ENCODE measurements at regions not wholly inside any gene's neighbourhood (a gene's known extent, or its start where the extent isn't known, plus 50 kb on each side); places are given as distances from the start of the nearest gene placed in this dataset.

DNA sequence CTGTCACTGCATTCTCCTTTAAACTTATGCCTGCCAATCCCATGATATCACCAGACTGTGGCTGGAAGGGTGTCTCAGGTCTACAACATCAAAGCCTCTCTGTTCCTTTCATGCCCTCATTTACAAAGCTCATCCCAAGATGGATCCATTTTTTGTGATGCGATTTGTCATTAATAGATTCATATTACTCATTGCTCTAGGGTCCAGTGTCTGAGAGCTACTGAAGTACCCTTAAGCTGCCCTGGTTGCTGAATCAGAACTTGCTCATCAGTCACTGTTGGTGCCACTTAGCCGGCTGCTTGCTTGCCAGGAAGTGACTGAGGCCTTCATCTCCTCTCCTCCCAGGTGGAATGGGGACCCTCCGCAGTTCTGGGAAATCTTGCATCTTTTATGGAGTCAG is 395.5 kb upstream of the BOD1L1 start:
- TF ChIP-seq, protein P1, sequence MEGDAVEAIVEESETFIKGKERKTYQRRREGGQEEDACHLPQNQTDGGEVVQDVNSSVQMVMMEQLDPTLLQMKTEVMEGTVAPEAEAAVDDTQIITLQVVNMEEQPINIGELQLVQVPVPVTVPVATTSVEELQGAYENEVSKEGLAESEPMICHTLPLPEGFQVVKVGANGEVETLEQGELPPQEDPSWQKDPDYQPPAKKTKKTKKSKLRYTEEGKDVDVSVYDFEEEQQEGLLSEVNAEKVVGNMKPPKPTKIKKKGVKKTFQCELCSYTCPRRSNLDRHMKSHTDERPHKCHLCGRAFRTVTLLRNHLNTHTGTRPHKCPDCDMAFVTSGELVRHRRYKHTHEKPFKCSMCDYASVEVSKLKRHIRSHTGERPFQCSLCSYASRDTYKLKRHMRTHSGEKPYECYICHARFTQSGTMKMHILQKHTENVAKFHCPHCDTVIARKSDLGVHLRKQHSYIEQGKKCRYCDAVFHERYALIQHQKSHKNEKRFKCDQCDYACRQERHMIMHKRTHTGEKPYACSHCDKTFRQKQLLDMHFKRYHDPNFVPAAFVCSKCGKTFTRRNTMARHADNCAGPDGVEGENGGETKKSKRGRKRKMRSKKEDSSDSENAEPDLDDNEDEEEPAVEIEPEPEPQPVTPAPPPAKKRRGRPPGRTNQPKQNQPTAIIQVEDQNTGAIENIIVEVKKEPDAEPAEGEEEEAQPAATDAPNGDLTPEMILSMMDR (IDR thresholded peaks at IDR 0.05; ENCODE audit: low read depth, low read length, missing control alignments), result no peak
- H3K4me3 ChIP-seq (ENCODE audit: low read depth, low read length), result no peak overlapping the region
- DNase-seq (ENCODE audit: low read depth), result no peak

DNA sequence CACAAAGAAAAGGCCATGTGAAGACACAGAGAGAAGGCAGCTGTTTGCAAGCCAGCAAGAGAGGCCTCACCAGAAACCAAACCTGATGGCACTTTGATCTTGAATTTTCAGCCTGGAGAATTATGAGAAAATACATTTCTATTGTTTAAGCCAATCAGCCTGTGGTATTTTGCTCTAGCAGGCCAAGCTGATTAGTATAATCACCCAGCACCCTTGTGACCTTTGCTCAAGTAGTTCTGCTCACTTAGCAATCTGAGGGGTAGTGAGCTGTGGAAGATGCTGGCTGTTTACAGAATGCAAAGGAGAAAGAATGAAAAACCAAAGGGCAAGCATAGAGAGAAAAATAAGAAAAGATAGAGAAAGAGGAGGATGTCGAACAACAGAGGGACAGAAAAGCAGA is 396.4 kb upstream of the BOD1L1 start:
- TF ChIP-seq, protein P1 (IDR thresholded peaks at IDR 0.05; ENCODE audit: low read depth, low read length, missing control alignments), result no peak
- DNase-seq (ENCODE audit: low read depth), result no peak
- H3K4me3 ChIP-seq (ENCODE audit: low read depth, low read length), result no peak overlapping the region

DNA sequence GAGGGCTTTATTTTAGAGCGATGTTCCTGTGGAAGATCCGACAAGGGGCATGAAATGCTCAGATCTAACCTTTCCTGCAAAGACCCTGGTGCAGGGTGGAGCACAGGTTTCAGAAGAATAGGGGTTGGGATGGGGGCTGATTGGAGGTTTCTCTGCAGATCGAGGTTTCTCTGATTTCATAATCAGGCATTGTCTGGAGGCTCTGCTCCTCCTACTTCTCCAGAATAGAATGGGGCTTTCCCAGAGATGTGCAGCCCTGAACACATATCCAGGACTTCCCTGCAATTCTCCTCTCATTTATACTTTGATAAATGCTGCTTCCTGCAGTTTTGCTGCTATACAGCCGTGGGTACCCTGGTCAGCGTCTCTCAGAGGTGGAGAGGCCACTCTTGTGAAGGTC is 397.6 kb upstream of the BOD1L1 start:
- DNase-seq (ENCODE audit: low read depth), result no peak
- H3K4me3 ChIP-seq (ENCODE audit: low read depth, low read length), result no peak overlapping the region
- TF ChIP-seq, protein P1 (IDR thresholded peaks at IDR 0.05; ENCODE audit: low read depth, low read length, missing control alignments), result no peak

DNA sequence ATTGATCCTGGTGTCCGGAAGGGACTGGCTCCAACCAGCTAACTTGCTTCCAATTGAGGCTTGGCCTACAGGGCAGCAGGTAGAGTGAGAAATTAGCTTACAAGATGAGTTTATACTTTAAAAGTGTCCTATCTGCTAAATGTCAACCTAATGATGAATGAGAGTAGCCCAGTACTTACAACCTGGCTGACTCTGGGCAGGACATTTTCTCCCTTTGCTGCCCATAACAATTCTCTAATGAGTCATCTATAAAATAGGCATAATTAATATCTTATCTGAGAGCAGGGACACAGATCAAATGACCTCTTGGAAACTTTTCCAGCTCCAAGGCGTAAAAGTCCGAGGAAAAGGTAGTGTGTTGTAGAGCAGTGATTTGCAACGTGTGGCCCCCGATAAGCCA is 398.4 kb upstream of the BOD1L1 start:
- no peak overlapping the region for H3K4me3 ChIP-seq (ENCODE audit: low read depth, low read length)
- DNase-seq (ENCODE audit: low read depth), result no peak
- TF ChIP-seq, protein P1 (IDR thresholded peaks at IDR 0.05; ENCODE audit: low read depth, low read length, missing control alignments), result no peak

DNA sequence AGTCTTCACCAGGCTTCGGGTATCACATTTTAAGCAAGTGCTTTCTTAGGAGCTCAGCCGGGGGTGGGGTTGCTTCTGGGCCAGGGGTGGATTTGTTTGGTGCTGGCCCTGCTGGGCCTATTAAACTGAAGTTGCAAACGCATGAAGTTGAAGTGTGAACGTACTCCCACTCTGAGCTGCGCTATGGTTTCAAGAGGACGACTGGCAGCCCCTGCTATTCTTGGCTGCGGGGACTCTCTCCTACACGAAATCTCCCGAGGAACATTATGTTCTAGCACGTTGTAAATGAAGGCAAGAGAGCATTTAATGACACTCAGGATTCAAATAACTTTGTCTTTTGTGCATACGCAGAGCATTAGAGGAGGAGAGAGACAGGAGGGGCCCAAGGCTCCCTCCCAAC is 401.3 kb upstream of the BOD1L1 start:
- no peak overlapping the region for H3K4me3 ChIP-seq (ENCODE audit: low read depth, low read length)
- no peak for DNase-seq (ENCODE audit: low read depth)
- TF ChIP-seq, protein P1 (IDR thresholded peaks at IDR 0.05; ENCODE audit: low read depth, low read length, missing control alignments), result no peak

DNA sequence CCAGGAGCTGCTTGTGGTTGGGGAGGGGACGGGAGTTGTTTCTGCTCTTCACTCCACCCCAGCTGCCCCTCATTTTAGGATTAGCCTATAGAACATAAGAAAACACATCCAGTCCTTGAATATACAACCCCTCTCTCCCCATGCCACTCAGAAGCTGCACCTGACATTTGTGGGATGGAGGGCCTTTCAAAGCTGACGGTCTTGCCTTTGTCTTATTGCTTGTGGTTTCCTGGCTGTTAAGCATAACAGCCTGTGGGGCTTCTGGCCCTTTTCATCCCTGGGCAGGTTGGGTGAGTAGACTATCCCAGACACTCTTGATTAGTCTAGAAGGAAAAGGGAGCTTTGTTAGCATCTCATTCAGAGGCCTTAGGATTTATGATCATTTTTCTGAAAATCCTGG is 407.6 kb upstream of the BOD1L1 start:
- TF ChIP-seq, protein P1 (IDR thresholded peaks at IDR 0.05; ENCODE audit: low read depth, low read length, missing control alignments), result no peak
- H3K4me3 ChIP-seq (ENCODE audit: low read depth, low read length), result no peak overlapping the region
- DNase-seq (ENCODE audit: low read depth), result no peak

DNA sequence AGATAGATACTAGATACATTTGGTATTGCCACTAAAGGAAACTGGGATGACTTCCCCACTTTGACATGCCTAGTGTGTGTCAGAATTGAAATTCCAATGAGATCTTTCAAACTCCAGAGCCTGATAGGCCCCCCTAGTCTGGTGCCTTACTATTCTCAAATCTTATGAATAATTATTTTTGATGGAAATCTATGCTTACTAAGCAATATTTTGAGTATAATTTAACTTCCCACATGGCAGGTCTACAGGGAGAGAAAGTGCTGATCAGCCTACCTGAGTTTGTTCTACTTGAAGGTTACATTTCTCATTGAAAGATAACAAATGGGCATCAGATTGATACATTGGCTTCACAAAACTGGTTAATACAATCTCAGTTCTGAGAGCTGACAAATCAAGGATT is 415.7 kb upstream of the BOD1L1 start:
- TF ChIP-seq, protein P1 (IDR thresholded peaks at IDR 0.05; ENCODE audit: low read depth, low read length, missing control alignments), result no peak
- no peak for DNase-seq (ENCODE audit: low read depth)
- no peak overlapping the region for H3K4me3 ChIP-seq (ENCODE audit: low read depth, low read length)

Measured in GM12864 (cell line).